IPS-18c (cell line): ENCODE measurements at regions not wholly inside any gene's neighbourhood (a gene's known extent, or its start where the extent isn't known, plus 50 kb on each side); places are given as distances from the start of the nearest gene placed in this dataset.
"Not testable (repeated sequence)": the region's sequence is repeated elsewhere in the genome, so short reads cannot be mapped to it uniquely, and the experiment has no call there.

Source experiments
- H3K4me3 ChIP-seq: 2 replicates; pipeline ENCODE4 v1.7.0; 2013; ENCODE audit warnings: low read depth, mild to moderate bottlenecking, low read length, moderate library complexity; ENCODE audit not compliant: insufficient read depth
- H3K9me3 ChIP-seq: one replicate; pipeline ENCODE4 v1.6.1; 2013; ENCODE audit warnings: mild to moderate bottlenecking, low read length, moderate library complexity; ENCODE audit not compliant: control insufficient read depth, insufficient read depth

DNA sequence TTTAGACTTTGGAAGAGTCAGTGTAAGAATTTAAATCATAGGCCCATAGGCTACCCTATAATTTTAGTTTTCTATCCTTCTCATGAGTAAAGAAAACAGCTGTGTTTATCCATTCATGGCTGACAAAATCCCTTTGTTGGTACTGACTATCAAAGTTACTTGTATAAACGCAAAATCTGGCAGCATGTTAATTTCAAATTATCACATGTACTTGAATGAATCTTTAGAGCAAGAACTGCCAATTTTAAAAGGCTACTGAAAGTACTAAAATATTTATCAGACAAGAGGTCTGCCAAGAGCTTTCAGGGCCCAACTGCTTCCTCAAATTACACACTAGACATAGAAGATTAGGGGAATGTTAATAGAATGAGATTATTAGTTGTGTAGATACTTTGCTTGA, 66.6 kb downstream of the MYL12B start:
- Histone ChIP-seq H3K9me3 (peaks cover 4% of the 10 kb centered on the region), H3K4me3 (no peak overlapping the region)

DNA sequence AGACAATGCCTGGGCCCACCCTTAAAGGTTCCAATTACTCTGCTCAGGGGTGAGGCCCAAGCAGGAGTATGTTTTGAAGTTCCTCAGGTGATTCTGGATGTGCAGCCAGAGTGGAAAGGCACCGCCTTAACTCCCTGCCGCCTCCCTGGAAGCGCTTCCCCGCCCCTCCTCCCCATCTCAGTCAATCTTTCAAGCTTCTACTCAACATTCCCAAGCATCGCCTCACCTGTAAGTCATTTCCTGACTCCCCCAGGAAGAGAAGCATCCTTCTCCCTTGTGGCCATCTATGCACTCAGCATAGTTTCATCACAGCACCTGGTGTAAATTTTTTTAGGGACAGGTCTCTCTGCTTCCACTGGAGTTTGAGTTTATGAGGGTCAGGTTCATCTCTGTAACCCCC, 67.5 kb downstream of the MYL12B start:
- Histone ChIP-seq H3K9me3 (peaks cover 4% of the 10 kb centered on the region), H3K4me3 (no peak overlapping the region)

DNA sequence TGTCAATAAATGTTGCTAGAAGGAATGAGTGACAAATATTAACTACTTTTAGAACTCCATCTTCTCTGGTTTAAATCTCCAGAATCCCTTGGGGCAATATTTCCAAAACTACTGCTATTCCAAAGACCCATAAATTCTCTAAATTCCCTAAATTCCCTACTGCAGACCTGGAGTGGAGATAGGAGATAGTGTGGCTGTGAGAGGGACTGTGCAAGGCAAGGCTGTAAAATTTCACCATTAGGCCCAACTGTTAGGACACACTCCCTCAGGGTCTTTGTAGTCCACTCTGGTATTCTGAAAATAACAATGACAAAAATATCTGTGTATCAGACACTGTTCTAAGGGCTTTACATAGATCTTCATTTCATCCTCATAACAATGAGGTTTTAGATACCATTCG, 67.9 kb downstream of the MYL12B start:
- Histone ChIP-seq H3K4me3 (no peak overlapping the region), H3K9me3 (peaks cover 4% of the 10 kb centered on the region)

DNA sequence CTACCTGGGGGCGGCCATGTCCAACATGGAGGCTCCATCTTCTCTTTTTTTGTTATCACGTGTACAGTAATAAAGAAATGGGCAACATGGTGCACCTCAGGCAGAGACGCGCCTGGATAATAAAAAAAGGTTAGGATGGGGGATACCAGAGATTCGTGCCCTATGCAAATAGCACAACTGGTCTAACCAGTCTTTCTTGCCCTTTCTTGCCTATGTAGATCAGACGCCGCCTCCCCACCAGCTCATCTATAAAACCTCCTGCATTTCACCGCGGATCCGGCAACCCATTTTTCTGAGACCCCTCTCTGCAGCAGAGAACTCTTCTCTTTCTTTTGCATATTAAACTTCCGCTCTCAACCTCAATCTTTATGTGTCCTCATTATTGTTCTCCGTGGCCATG, 68.7 kb downstream of the MYL12B start:
- Histone ChIP-seq H3K9me3 (peaks cover 4% of the 10 kb centered on the region), H3K4me3 (no peak overlapping the region; the same call in 1 of the 2 replicates)

DNA sequence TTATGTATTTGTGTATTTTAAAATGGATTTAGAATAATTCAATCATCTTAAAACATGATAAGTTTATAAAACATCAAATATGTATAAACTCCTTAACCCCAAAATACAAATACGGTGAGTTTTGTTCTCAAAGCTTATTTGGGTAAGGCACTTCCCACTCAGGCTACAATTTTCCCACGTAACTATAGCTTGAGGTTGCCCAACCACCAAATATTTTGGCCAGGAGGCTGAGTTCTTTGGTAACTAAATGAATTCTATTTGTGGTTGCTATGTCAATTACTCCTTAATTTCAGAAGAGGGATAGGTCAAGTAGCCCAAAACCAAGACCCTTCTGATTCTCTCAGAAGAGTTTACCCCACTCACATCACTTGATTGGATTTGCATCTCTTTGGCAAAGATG, 70.4 kb downstream of the MYL12B start:
- no peak overlapping the region for H3K4me3 ChIP-seq
- peaks cover 4% of the 10 kb centered on the region for H3K9me3 ChIP-seq

DNA sequence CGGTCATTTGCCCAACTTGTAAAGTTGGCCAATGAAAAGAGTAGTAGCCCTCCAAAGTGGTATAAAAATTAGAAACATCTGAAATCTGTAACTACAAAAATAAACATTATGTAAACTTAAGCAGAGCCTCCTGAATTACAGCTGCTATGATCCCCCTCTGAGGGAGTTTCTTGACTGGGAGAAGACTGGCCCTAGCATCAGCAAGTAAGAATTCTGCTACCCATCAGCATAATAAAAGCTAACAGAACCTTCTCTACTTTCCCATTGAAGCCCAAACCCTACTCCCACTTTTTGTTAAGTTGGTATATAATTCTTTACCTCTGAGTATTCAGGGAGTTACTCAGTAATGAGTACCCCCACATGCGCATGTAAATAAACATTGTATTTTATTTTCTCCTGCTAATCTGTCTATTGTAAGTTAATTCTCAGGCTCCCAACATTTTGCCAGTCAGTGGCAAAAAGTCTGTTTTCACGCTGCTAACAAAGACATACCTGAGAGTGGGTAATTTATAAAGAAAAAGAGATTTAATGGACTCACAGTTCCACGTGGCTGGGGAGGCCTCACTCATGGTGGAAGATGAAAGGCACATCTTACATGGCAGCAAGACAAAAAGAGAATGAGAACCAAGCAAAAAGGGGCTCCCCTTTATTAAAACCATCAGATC, 71.3 kb downstream of the MYL12B start:
- H3K9me3 ChIP-seq, result peaks cover 4% of the 10 kb centered on the region
- no peak overlapping the region for H3K4me3 ChIP-seq

DNA sequence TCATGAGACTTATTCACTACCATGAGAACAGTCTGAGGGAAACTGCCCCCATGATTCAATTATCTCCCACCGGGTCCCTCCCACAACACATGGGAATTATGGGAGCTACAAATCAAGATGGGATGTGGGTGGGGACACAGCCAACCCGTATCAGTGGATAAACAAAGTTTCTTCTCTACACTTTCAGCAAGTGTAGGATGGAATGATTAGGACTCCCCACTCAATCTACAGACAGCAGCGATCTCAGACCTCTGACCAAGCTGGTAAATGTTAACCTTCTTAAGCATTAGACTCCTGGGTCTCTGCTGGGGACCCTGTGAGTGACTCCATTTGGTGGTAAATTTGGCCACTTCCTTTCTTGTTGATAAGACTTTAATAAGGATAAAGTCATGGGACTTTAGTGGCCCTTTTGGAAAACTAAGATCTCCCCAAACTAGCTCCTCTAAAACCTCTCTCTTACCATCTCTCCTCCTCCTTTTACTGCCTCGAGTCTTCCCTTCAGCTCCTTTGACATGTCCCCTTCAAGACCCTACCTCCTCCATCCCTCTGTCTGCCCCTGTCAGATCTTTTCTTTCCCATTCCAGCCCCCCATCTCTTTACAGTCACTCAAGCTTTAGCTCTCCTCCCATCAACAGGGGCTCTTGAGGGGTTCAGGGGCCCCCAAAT, 71.9 kb downstream of the MYL12B start:
- no peak overlapping the region for H3K4me3 ChIP-seq
- peaks cover 4% of the 10 kb centered on the region for H3K9me3 ChIP-seq

DNA sequence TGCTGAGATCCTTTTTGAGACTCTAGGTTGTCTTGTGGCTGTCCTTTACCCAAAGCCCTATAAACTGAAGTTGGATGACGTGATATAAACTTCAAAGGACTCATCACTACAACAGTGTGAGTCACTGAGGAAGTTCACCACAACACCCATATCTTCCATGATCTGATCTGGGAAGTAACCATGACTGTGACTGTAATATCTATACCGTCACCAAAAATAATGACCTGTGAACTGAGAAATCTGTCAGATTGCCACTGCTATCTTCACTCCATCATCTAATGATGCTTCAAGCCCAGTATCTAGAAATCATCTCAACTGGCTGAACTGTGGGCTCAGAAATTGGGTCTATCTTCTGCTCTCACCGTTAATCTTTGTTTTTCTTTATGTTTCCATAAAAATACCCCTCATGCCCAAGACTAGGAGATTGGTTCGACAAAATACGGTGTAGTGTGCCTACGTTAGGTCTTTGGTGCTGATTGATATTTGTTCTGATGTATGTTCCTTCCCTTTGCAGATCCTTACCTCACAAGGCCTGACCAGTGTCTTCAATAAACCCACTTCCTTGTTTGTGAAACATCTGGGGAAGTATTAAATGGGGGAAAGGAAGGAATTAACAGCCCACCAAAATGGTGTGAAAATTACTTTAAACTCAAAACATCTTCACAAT, 78.2 kb downstream of the MYL12B start:
- Histone ChIP-seq H3K4me3 (no peak overlapping the region), H3K9me3 (peaks cover 2% of the 10 kb centered on the region)

DNA sequence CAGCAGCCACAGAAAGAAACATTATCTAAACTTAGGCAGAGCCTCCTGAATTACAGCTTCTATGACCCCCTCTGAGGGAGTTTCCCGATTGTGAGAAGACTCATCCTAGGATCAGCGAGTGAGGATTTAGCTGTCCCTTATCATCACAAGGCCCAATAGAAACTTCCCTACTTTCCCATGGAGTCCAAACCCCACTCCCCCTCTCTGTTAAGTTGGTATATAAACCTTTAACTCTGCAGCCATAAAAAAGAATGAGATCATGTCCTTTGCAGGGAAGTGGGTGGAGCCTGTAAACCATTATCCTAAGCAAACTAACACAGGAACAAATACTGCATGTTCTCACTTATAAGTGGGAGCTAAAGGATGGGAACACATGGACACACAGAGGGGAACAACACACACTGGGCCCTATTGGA, 78.8 kb downstream of the MYL12B start:
- peaks cover 2% of the 10 kb centered on the region for H3K9me3 ChIP-seq
- no peak overlapping the region for H3K4me3 ChIP-seq

DNA sequence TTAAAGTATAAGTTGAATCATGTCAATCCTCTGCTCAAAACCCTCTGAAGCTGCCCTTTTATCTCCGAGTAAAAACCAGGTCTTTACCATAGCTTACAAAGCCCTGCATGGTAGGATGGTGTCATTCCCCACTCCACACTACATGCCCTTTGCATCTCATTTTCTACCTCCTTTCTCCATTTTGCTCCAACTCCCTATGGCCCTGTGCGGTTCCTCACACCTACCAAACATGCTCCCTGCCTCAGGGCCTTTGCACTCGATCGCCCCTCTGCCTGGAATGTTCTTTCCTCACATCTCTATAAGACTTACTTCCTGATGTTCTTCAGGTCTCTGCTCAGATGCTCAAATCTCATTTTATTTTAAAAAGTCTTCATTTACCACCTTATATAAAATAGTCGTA, 80.7 kb downstream of the MYL12B start:
- Histone ChIP-seq H3K4me3 (no peak overlapping the region), H3K9me3 (peaks cover 2% of the 10 kb centered on the region)

DNA sequence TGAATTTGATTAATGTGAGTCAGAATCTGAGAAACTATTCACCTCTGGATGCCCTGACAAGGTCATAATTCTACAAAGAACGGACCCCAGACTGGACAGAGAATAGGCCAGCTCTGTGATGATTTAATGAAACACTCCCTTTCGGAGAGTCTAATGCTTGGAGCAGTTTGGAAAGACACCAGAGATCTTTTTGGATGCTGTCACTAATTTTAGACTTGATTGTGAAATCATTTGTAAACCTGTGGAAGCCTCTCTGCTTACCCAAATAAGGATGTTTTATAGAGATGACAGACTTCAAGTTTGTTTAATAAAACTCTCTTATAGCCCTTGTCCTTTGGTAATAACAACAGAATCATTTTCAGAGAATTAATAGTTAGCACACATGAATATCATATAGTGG, 83.5 kb downstream of the MYL12B start:
- H3K4me3 ChIP-seq, result no peak overlapping the region
- H3K9me3 ChIP-seq, result peaks cover 2% of the 10 kb centered on the region

DNA sequence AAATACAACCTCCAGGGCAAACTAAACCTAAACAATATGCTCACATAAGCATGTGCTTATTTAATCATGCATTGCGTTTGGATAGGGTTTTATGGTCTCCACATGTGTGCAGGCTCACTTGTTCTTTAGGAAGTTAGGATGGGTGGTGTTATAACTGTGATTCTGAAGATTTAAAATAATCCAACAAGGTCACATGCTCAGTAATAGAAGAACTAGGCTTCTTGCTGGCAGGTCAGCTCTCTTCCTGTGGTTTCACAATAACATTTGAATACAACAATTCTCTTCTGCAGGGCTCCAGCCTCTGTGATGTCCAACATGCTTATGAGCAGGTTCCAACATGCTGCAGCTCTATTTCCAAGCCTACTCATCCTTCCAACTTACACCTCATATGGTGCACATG, 84.0 kb downstream of the MYL12B start:
- Histone ChIP-seq H3K4me3 (no peak overlapping the region), H3K9me3 (peaks cover 2% of the 10 kb centered on the region)

DNA sequence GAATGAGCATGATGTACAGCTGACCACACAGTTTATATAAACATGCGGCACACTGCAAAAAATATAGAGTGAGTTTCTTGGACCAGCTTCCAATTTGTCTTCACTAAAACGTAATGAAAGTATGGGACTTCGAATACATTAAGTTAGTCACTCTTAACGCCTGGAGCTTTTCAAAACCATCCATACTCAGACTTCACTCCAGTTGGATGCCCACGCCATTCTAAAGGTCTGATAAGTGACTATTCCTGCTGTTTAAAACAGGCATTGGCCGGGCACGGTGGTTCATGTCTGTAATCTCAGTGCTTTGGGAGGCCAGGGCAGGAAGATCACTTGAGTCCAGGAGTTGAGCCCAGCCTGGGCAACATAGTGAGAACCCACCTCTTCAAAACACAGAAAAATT, 84.6 kb downstream of the MYL12B start:
- Histone ChIP-seq H3K4me3 (no peak overlapping the region), H3K9me3 (peaks cover 2% of the 10 kb centered on the region)

DNA sequence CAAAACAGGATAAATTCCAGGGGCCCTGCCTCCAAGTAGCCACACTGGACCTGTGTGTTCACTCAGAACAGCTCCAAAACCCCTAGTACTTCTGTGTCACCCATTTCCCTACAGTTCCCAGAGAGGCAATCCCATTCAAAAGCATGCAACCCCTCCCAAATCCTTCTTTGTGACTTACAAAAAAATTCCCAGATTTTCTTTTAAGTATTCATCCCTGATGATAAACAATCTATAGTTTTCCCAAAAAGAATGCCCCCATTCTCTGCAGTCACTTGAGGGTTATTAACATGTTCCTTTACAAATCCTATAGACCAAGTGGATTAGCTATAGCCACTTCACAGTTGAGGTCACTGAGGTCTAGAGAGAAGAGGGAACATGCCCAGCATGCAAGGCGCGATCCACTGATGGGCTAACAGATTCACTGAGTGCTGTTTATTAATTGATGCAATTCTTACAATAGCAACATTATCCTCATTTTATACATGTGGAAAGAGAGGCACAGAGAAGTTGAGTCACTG, 85.4 kb downstream of the MYL12B start:
- Histone ChIP-seq H3K9me3 (no peaks in the 10 kb centered on the region), H3K4me3 (no peak overlapping the region)

DNA sequence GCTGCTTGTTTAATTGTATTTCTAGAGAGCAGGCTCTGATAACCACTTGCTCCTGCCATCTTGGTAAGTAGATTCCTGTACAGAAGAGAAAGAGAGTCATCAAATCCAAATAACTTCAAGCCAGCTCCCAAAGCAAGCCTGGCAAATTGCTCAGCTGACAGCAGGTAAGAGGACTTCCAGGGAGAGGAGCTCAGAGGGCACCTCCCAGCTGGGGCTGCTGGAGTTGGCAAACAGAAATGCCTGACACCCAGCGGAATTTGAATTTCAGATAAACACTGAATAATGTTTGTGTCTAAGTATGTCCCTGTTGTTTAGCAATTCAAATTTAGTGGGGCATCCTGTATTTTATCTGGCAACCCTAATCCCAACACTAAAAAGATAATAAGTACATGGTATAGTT, 86.2 kb downstream of the MYL12B start:
- Histone ChIP-seq H3K9me3 (no peaks in the 10 kb centered on the region), H3K4me3 (no peak overlapping the region)

DNA sequence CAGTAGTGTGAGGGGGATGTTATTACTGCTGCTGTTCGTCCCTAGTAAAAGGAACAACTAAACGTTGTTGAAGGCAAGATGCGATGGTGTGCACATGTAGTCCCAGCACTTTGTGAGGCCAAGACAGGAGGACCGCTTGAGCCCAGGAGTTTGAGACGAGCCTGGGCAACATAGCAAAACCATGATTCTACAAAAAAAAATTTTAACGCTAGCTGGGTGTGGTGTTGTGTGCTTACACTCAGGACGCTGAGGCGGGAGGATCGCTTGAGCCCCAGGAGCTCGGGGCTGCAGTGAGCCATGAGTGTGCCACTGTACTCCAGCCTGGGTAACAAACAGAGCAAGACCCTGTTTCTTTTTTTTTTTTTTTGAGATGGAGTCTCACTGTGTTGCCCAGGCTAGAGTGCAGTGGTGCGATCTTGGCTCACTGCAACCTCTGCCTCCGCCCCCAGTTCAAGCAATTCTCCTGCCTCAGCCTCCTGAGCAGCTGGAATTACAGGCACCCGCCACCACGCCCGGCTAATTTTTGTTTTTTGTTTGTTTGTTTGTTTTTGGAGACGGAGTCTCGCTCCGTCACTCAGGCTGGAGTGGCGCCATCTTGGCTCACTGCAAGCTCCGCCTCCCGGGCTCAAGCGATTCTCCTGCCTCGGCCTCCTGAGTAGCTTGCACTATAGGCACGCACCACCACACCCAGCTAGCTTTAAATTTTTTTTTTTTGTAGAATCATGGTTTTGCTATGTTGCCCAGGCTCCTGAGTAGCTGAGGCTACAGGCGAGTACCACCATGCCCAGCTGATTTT, 87.3 kb downstream of the MYL12B start:
- H3K4me3 ChIP-seq, result not testable (repeated sequence)

DNA sequence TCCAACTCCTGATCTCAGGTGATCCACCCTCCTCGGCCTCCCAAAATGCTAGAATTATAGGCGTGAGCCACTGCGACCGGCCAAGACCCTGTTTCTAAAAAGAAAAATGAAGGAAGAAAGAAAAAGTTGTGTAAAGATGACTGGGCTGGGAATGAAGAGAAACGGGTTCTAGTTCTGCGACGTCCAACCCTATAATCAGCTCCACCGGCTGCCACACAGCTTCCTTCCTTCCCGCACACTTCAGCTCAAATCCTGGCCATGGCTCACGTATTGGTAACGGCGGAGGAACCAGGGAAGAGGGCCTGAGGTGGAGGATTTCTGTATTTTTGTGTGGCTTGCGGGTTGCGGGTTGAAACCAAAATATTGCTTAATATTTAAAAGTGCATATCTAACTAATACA, 88.1 kb downstream of the MYL12B start:
- H3K4me3 ChIP-seq, result no peak overlapping the region
- H3K9me3 ChIP-seq, result no peaks in the 10 kb centered on the region

More for the DNA sequence above, 87.3 kb downstream of the MYL12B start:
- not testable (repeated sequence) for H3K9me3 ChIP-seq
